ENCODE measurements at regions not wholly inside any gene's neighbourhood (a gene's known extent, or its start where the extent isn't known, plus 50 kb on each side); places are given as distances from the start of the nearest gene placed in this dataset.

GRCh38 chr2:196224756-196225155, 53.4 kb upstream of the STK17B start:
- peaks cover 34% of the 10 kb centered on the region for H3K4me1 ChIP-seq (ENCODE audit: control insufficient read depth, insufficient read depth, low read length, poor library complexity, severe bottlenecking)
- no peak overlapping the region for H3K4me3 Mint-ChIP-seq

GRCh38 chr2:196225213-196225612, 53.8 kb upstream of the STK17B start:
- peaks cover 38% of the 10 kb centered on the region for H3K4me1 ChIP-seq (ENCODE audit: control insufficient read depth, insufficient read depth, low read length, poor library complexity, severe bottlenecking)
- DNase-seq (no peak), ATAC-seq (ENCODE audit: low read depth in 2 of 2) (no peak)
- H3K4me3 ChIP-seq (ENCODE audit: low read depth, low read length): no peak overlapping the region
- no peaks in the 10 kb centered on the region for H3K36me3 ChIP-seq (ENCODE audit: control insufficient read depth, insufficient read depth, low read length)
- peaks cover 55 to 75% (median 62%) of the 10 kb centered on the region in 4 donors for H3K4me1 Mint-ChIP-seq
- H3K27ac ChIP-seq (ENCODE audit: insufficient read depth, low read length, poor library complexity, severe bottlenecking): no peak overlapping the region
- H3K27ac Mint-ChIP-seq: peak overlapping the region in 2 of 3 donors; percentile 6 to 36
- H3K4me3 Mint-ChIP-seq: peak overlapping the region in 1 of 4 donors; percentile 2
- H3K27me3 ChIP-seq (ENCODE audit: control insufficient read depth, insufficient read depth, low read length): no peaks in the 10 kb centered on the region
- H3K36me3 Mint-ChIP-seq: no peaks in the 10 kb centered on the region
- no peaks in the 10 kb centered on the region for H3K9me3 Mint-ChIP-seq
- no peaks in the 10 kb centered on the region for H3K9me3 ChIP-seq (ENCODE audit: control insufficient read depth in 2 of 2, low read length in 2 of 2)
- no peaks in the 10 kb centered on the region for H3K27me3 Mint-ChIP-seq

More at GRCh38 chr2:196224756-196225155, 53.4 kb upstream of the STK17B start:
- Histone ChIP-seq H3K36me3 (ENCODE audit: control insufficient read depth, insufficient read depth, low read length) (no peaks in the 10 kb centered on the region), H3K4me3 (ENCODE audit: low read depth, low read length) (no peak overlapping the region), H3K27me3 (ENCODE audit: control insufficient read depth, insufficient read depth, low read length) (no peaks in the 10 kb centered on the region), H3K9me3 (ENCODE audit: control insufficient read depth in 2 of 2, low read length in 2 of 2) (no peaks in the 10 kb centered on the region), H3K27ac (ENCODE audit: insufficient read depth, low read length, poor library complexity, severe bottlenecking) (no peak overlapping the region)
- H3K4me1 Mint-ChIP-seq: peaks cover 51 to 75% (median 60%) of the 10 kb centered on the region in 4 donors
- ATAC-seq (ENCODE audit: low read depth in 2 of 2) (no peak), DNase-seq (no peak)
- no peaks in the 10 kb centered on the region for H3K36me3 Mint-ChIP-seq
- H3K27me3 Mint-ChIP-seq: no peaks in the 10 kb centered on the region
- peak overlapping the region in 2 of 3 donors; percentile 36 to 52 for H3K27ac Mint-ChIP-seq
- no peaks in the 10 kb centered on the region for H3K9me3 Mint-ChIP-seq

GRCh38 chr2:196226058-196226706, 54.8 kb upstream of the STK17B start:
- H3K4me1 Mint-ChIP-seq: peaks cover 52 to 76% (median 62%) of the 10 kb centered on the region in 4 donors
- Histone ChIP-seq H3K4me3 (ENCODE audit: low read depth, low read length) (no peak overlapping the region), H3K27ac (ENCODE audit: insufficient read depth, low read length, poor library complexity, severe bottlenecking) (no peak overlapping the region), H3K9me3 (ENCODE audit: control insufficient read depth in 2 of 2, low read length in 2 of 2) (no peaks in the 10 kb centered on the region), H3K27me3 (ENCODE audit: control insufficient read depth, insufficient read depth, low read length) (no peaks in the 10 kb centered on the region), H3K4me1 (ENCODE audit: control insufficient read depth, insufficient read depth, low read length, poor library complexity, severe bottlenecking) (peaks cover 38% of the 10 kb centered on the region), H3K36me3 (ENCODE audit: control insufficient read depth, insufficient read depth, low read length) (no peaks in the 10 kb centered on the region)
- no peaks in the 10 kb centered on the region for H3K27me3 Mint-ChIP-seq
- ATAC-seq (ENCODE audit: low read depth in 2 of 2) (no peak), DNase-seq (no peak)
- peak overlapping the region in 2 of 4 donors; percentile 43 to 62 for H3K4me3 Mint-ChIP-seq
- no peaks in the 10 kb centered on the region for H3K9me3 Mint-ChIP-seq
- H3K27ac Mint-ChIP-seq: peak overlapping the region; percentile 43 to 99 (median 76)
- H3K36me3 Mint-ChIP-seq: no peaks in the 10 kb centered on the region

GRCh38 chr2:196226707-196227065, 55.3 kb upstream of the STK17B start:
- peaks cover 52 to 81% (median 65%) of the 10 kb centered on the region in 4 donors for H3K4me1 Mint-ChIP-seq
- no peaks in the 10 kb centered on the region for H3K27me3 ChIP-seq (ENCODE audit: control insufficient read depth, insufficient read depth, low read length)
- H3K27ac Mint-ChIP-seq: peak overlapping the region in 2 of 3 donors; percentile 76 to 99
- H3K36me3 Mint-ChIP-seq: no peaks in the 10 kb centered on the region
- H3K9me3 Mint-ChIP-seq: no peaks in the 10 kb centered on the region
- no peak for ATAC-seq (ENCODE audit: low read depth in 2 of 2)
- H3K4me1 ChIP-seq (ENCODE audit: control insufficient read depth, insufficient read depth, low read length, poor library complexity, severe bottlenecking): peaks cover 41% of the 10 kb centered on the region
- H3K27me3 Mint-ChIP-seq: no peaks in the 10 kb centered on the region
- H3K36me3 ChIP-seq (ENCODE audit: control insufficient read depth, insufficient read depth, low read length): no peaks in the 10 kb centered on the region
- DNase-seq: no peak
- H3K4me3 ChIP-seq (ENCODE audit: low read depth, low read length): no peak overlapping the region
- H3K27ac ChIP-seq (ENCODE audit: insufficient read depth, low read length, poor library complexity, severe bottlenecking): no peak overlapping the region
- no peaks in the 10 kb centered on the region for H3K9me3 ChIP-seq (ENCODE audit: control insufficient read depth in 2 of 2, low read length in 2 of 2)
- H3K4me3 Mint-ChIP-seq: no peak overlapping the region

- H3K9me3 Mint-ChIP-seq: no peaks in the 10 kb centered on the region
- ATAC-seq (ENCODE audit: low read depth in 2 of 2) (no peak), DNase-seq (no peak)
- H3K27me3 ChIP-seq (ENCODE audit: control insufficient read depth, insufficient read depth, low read length): no peaks in the 10 kb centered on the region
- H3K27ac Mint-ChIP-seq: peak overlapping the region; percentile 81 to 99 (median 92)
- H3K4me1 ChIP-seq (ENCODE audit: control insufficient read depth, insufficient read depth, low read length, poor library complexity, severe bottlenecking): peaks cover 63% of the 10 kb centered on the region
- no peaks in the 10 kb centered on the region for H3K36me3 Mint-ChIP-seq
- no peaks in the 10 kb centered on the region for H3K36me3 ChIP-seq (ENCODE audit: control insufficient read depth, insufficient read depth, low read length)
- H3K4me3 ChIP-seq (ENCODE audit: low read depth, low read length): no peak overlapping the region
- H3K27ac ChIP-seq (ENCODE audit: insufficient read depth, low read length, poor library complexity, severe bottlenecking): peak overlapping the region; percentile 77
- peaks cover 62 to 93% (median 73%) of the 10 kb centered on the region in 4 donors for H3K4me1 Mint-ChIP-seq
- no peaks in the 10 kb centered on the region for H3K9me3 ChIP-seq (ENCODE audit: control insufficient read depth in 2 of 2, low read length in 2 of 2)
- H3K4me3 Mint-ChIP-seq: peak overlapping the region; percentile 22 to 62 (median 47)
- no peaks in the 10 kb centered on the region for H3K27me3 Mint-ChIP-seq
Measured at GRCh38 chr2:196229013-196229412, 57.6 kb upstream of the STK17B start.

GRCh38 chr2:196230061-196230854, 58.9 kb upstream of the STK17B start:
- H3K27me3 ChIP-seq (ENCODE audit: control insufficient read depth, insufficient read depth, low read length): no peaks in the 10 kb centered on the region
- no peaks in the 10 kb centered on the region for H3K27me3 Mint-ChIP-seq
- peak overlapping the region; percentile 75 for H3K4me3 ChIP-seq (ENCODE audit: low read depth, low read length)
- peak overlapping the region; percentile 74 to 81 (median 80) for H3K4me3 Mint-ChIP-seq
- no peaks in the 10 kb centered on the region for H3K36me3 ChIP-seq (ENCODE audit: control insufficient read depth, insufficient read depth, low read length)
- peaks cover 70% of the 10 kb centered on the region for H3K4me1 ChIP-seq (ENCODE audit: control insufficient read depth, insufficient read depth, low read length, poor library complexity, severe bottlenecking)
- H3K27ac ChIP-seq (ENCODE audit: insufficient read depth, low read length, poor library complexity, severe bottlenecking): peak overlapping the region; percentile 77
- no peaks in the 10 kb centered on the region for H3K9me3 ChIP-seq (ENCODE audit: control insufficient read depth in 2 of 2, low read length in 2 of 2)
- H3K4me1 Mint-ChIP-seq: peaks cover 57 to 93% (median 71%) of the 10 kb centered on the region in 4 donors
- DNase-seq (peak; percentile 56 to 82 (median 72)), ATAC-seq (ENCODE audit: low read depth in 2 of 2) (peak; percentile 52 to 54)
- H3K27ac Mint-ChIP-seq: peak overlapping the region; percentile 96 to 99 (median 97)
- no peaks in the 10 kb centered on the region for H3K36me3 Mint-ChIP-seq
- H3K9me3 Mint-ChIP-seq: no peaks in the 10 kb centered on the region

- DNase-seq (no peak), ATAC-seq (ENCODE audit: low read depth in 2 of 2) (peak; percentile 27 to 32)
- Mint-ChIP-seq H3K4me3 (peak overlapping the region in 3 of 4 donors; percentile 43 to 85 (median 48)), H3K4me1 (peaks cover 52 to 90% (median 66%) of the 10 kb centered on the region in 4 donors), H3K27me3 (no peaks in the 10 kb centered on the region), H3K27ac (peak overlapping the region; percentile 91 to 99 (median 99)), H3K36me3 (peaks cover 6% of the 10 kb centered on the region), H3K9me3 (no peaks in the 10 kb centered on the region)
- Histone ChIP-seq H3K27me3 (ENCODE audit: control insufficient read depth, insufficient read depth, low read length) (no peaks in the 10 kb centered on the region), H3K27ac (ENCODE audit: insufficient read depth, low read length, poor library complexity, severe bottlenecking) (peak overlapping the region; percentile 75), H3K36me3 (ENCODE audit: control insufficient read depth, insufficient read depth, low read length) (no peaks in the 10 kb centered on the region), H3K4me3 (ENCODE audit: low read depth, low read length) (peak overlapping the region; percentile 60), H3K9me3 (ENCODE audit: control insufficient read depth in 2 of 2, low read length in 2 of 2) (no peaks in the 10 kb centered on the region), H3K4me1 (ENCODE audit: control insufficient read depth, insufficient read depth, low read length, poor library complexity, severe bottlenecking) (peaks cover 78% of the 10 kb centered on the region)
Measured at GRCh38 chr2:196233021-196233804, 61.8 kb upstream of the STK17B start.
